ENCODE measurements at regions not wholly inside any gene's neighbourhood (a gene's known extent, or its start where the extent isn't known, plus 50 kb on each side); places are given as distances from the start of the nearest gene placed in this dataset.

DNA sequence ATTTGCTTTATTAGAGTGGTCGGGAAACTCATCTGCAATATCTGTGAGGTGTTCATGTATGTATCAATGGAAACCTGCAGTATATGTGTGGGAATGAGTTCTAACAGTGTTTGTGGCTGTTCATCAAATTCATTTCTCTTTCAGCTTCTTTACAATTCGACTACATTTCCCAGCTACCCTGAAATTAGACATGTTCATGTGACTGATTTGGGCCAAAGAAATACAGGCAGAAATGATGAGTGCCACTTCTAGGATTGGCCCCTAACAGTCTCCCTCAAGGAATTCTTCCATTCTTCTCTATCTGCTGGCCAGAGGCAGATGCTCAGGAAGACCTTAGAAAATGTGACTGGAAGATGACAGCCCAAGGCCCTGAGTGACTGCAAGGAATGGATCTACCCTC is 114.8 kb upstream of the WAC start:
- no peak overlapping the region for H4K91ac ChIP-seq (replicated peaks; ENCODE audit: insufficient read length, low read length)
- H2BK120ac ChIP-seq (replicated peaks; ENCODE audit: low read depth, low read length) = no peak overlapping the region
- no peak overlapping the region for H3K18ac ChIP-seq (ENCODE audit: extremely low read depth, low read length)
- no peak overlapping the region for H2AFZ ChIP-seq (ENCODE audit: low read length)
- H3K79me1 ChIP-seq (ENCODE audit: low read depth, low read length) = no peaks in the 10 kb centered on the region
- H3K9ac ChIP-seq (replicated peaks in 1 of 4; ENCODE audit: extremely low read depth in 1 of 4, low read depth in 3 of 4, low read length in 3 of 4) = no peak overlapping the region
- H2BK12ac ChIP-seq (ENCODE audit: low read depth, low read length) = no peak overlapping the region
- ChIA-PET CTCF (ENCODE audit: partially characterized antibody) (no interaction called here), POLR2A (ENCODE audit: partially characterized antibody) (no interaction called here)
- no peaks in the 10 kb centered on the region for H3K23me2 ChIP-seq (ENCODE audit: low read depth, low read length)
- no peak overlapping the region for H2BK5ac ChIP-seq (ENCODE audit: low read depth, low read length)
- no peak overlapping the region for H3K4me3 ChIP-seq (ENCODE audit: extremely low read depth in 1 of 4, insufficient read depth in 2 of 4, low read depth in 3 of 4, low read length in 4 of 4)
- no peaks in the 10 kb centered on the region for H3K9me3 ChIP-seq (ENCODE audit: insufficient read depth in 2 of 2, low read depth in 1 of 2, low read length in 1 of 2)
- H2BK20ac ChIP-seq (ENCODE audit: low read length) = no peak overlapping the region
- H4K20me1 ChIP-seq (replicated peaks in 1 of 2; ENCODE audit: control insufficient read depth in 1 of 2, insufficient read depth in 2 of 2, low read length in 2 of 2) = no peaks in the 10 kb centered on the region
- no peak overlapping the region for H4K5ac ChIP-seq (ENCODE audit: insufficient read length, low read depth, low read length)
- H2AK5ac ChIP-seq (ENCODE audit: low read depth, low read length) = no peak overlapping the region
- FAIRE-seq = no peak
- H3K14ac ChIP-seq (ENCODE audit: insufficient read length) = no peak overlapping the region
- no peak overlapping the region for H3K4ac ChIP-seq (replicated peaks; ENCODE audit: insufficient read length, low read depth, low read length)
- H4K8ac ChIP-seq (ENCODE audit: extremely low read depth, insufficient read depth, low read length) = no peak overlapping the region
- no peak overlapping the region for H2BK15ac ChIP-seq (ENCODE audit: low read length)
- H3K36me3 ChIP-seq (ENCODE audit: control insufficient read depth in 2 of 4, insufficient read depth in 4 of 4, low read length in 3 of 4) = no peaks in the 10 kb centered on the region
- H3K4me2 ChIP-seq (ENCODE audit: insufficient read depth in 1 of 2, low read depth in 2 of 2, low read length in 2 of 2) = no peak overlapping the region
- no peaks in the 10 kb centered on the region for H3K79me2 ChIP-seq (ENCODE audit: control insufficient read depth in 1 of 2, insufficient read depth in 2 of 2, low read length in 2 of 2)
- H3K27me3 ChIP-seq (replicated peaks in 1 of 4; ENCODE audit: control insufficient read depth in 3 of 4, extremely low read depth in 1 of 4, insufficient read depth in 3 of 4, low read length in 3 of 4) = no peaks in the 10 kb centered on the region
- DNase-seq (ENCODE audit: low read depth in 1 of 2, low spot score in 2 of 2) = no peak
- H3K4me1 ChIP-seq (replicated peaks in 1 of 4; ENCODE audit: control insufficient read depth in 3 of 4, insufficient read depth in 4 of 4, low read length in 3 of 4) = no peaks in the 10 kb centered on the region
- no peak overlapping the region for H3K56ac ChIP-seq (replicated peaks; ENCODE audit: insufficient read length, low read depth, low read length)
- 90% methylated on average over 2 of the region's 2 CpGs; no CpG with 5 or more reads in 1 of the 2 experiments for WGBS, 2 experiments (ENCODE audit: extremely low coverage in 1 of 2, insufficient coverage in 1 of 2, insufficient read length in 1 of 2, insufficient replicate concordance in 2 of 2, low coverage in 1 of 2, low lambda C conversion rate in 2 of 2, missing lambda C conversion rate in 1 of 2)
- H3K23ac ChIP-seq (ENCODE audit: insufficient read length) = no peak overlapping the region
- H3K27ac ChIP-seq (ENCODE audit: low read depth, low read length) = no peak overlapping the region
- TF ChIP-seq SP2 (IDR thresholded peaks at IDR 0.05; ENCODE audit: low read length) (no peak), SP4 (IDR thresholded peaks at IDR 0.05; ENCODE audit: low read length) (no peak), SUZ12 (IDR thresholded peaks at IDR 0.05; ENCODE audit: low read length) (no peak), POU5F1 (IDR thresholded peaks at IDR 0.05; ENCODE audit: low read depth, low read length) (no peak), RAD21 (IDR thresholded peaks at IDR 0.05 in 1 of 2, conservative IDR thresholded peaks at IDR 0.05 in 1 of 2; ENCODE audit: low read depth in 2 of 2, low read length in 2 of 2) (no peak), TAF7 (optimal IDR thresholded peaks at IDR 0.05; ENCODE audit: borderline replicate concordance, low read depth, low read length) (no peak), BACH1 (IDR thresholded peaks at IDR 0.05; ENCODE audit: low read length) (no peak), EP300 (IDR thresholded peaks at IDR 0.05; ENCODE audit: borderline replicate concordance in 1 of 2, low read depth in 2 of 2, low read length in 2 of 2) (no peak), RFX5 (IDR thresholded peaks at IDR 0.05; ENCODE audit: borderline replicate concordance, low read depth, low read length) (no peak), NRF1 (IDR thresholded peaks at IDR 0.05; ENCODE audit: low read depth, low read length) (no peak)
- TF ChIP-seq, protein P1, sequence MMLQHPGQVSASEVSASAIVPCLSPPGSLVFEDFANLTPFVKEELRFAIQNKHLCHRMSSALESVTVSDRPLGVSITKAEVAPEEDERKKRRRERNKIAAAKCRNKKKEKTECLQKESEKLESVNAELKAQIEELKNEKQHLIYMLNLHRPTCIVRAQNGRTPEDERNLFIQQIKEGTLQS (IDR thresholded peaks at IDR 0.05; ENCODE audit: insufficient read depth, low read depth, low read length) = no peak
- TF ChIP-seq, protein P2, sequence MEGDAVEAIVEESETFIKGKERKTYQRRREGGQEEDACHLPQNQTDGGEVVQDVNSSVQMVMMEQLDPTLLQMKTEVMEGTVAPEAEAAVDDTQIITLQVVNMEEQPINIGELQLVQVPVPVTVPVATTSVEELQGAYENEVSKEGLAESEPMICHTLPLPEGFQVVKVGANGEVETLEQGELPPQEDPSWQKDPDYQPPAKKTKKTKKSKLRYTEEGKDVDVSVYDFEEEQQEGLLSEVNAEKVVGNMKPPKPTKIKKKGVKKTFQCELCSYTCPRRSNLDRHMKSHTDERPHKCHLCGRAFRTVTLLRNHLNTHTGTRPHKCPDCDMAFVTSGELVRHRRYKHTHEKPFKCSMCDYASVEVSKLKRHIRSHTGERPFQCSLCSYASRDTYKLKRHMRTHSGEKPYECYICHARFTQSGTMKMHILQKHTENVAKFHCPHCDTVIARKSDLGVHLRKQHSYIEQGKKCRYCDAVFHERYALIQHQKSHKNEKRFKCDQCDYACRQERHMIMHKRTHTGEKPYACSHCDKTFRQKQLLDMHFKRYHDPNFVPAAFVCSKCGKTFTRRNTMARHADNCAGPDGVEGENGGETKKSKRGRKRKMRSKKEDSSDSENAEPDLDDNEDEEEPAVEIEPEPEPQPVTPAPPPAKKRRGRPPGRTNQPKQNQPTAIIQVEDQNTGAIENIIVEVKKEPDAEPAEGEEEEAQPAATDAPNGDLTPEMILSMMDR (IDR thresholded peaks at IDR 0.05; ENCODE audit: control extremely low read depth in 1 of 3, insufficient read depth in 1 of 3, low read depth in 1 of 3, low read length in 3 of 3) = no peak

Measured in H1 (cell line).